GM19238 (cell line): ENCODE measurements at regions not wholly inside any gene's neighbourhood (a gene's known extent, or its start where the extent isn't known, plus 50 kb on each side); places are given as distances from the start of the nearest gene placed in this dataset.
"Not testable (repeated sequence)": the region's sequence is repeated elsewhere in the genome, so short reads cannot be mapped to it uniquely, and the experiment has no call there.

ENCODE experiments used
- DNase-seq: peaks from one replicate; pipeline ENCODE4 v3.0.0; 2011; ENCODE audit warnings: low spot score; ENCODE audit not compliant: insufficient read length

DNA sequence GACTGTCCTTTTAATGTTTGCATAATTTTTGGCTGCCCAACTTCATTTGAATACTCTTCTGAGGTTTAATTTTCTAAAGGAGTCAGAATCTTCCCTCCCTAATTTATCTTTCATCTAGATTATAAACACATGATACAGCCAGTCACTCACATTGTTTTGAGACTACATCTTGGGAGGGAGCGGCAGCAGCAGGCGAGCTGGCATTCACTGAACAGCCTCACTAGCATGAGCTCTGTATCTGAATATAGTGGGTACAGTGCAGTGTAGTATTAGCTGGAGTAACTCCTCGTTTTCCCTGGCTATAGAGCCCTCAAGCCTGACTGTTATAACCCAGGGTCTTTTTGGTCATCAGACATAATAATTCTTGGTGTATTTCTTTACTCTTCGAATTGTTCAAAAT is 969.2 kb upstream of the COX7C start:
- DNase-seq: no peak

- DNase-seq: no peak
Observed at GRCh38 chr5:85651731-85652130, 966.0 kb upstream of the COX7C start.

DNA sequence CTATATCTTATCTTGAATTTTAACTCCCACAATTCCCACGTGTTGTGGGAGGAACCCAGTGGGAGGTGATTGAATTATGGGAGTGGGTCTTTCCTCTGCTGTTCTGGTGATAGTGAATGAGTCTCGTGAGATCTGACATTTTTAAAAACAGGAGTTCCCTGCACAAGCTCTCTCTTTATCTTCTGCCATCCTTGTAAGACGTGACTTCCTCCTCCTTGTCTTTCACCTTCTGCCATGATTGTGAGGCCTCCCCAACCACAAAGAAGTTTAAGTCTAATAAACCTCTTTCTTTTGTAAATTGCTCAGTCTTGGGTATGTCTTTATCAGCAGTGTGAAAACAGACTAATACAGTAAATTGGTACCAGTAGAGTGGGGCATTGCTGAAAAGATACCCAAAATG is 963.6 kb upstream of the COX7C start:
- not testable (repeated sequence) for DNase-seq

GRCh38 chr5:85656050-85656449 is 961.7 kb upstream of the COX7C start:
- DNase-seq: no peak

DNA sequence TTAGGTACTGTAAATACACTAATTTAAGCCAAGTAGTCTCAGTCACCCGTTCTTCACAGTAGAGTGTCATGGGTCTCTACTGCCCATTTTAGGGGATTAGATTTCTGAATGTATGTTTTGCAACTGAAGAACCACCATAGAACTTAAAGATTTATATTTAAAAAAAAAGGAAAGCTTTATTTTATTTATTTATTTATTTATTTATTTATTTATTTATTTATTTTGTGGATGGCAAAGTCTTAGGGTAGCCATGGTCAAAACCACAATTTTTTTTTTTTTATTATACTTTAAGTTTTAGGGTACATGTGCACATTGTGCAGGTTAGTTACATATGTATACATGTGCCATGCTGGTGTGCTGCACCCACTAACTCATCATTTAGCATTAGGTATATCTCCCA is 960.4 kb upstream of the COX7C start:
- not testable (repeated sequence) for DNase-seq

DNA sequence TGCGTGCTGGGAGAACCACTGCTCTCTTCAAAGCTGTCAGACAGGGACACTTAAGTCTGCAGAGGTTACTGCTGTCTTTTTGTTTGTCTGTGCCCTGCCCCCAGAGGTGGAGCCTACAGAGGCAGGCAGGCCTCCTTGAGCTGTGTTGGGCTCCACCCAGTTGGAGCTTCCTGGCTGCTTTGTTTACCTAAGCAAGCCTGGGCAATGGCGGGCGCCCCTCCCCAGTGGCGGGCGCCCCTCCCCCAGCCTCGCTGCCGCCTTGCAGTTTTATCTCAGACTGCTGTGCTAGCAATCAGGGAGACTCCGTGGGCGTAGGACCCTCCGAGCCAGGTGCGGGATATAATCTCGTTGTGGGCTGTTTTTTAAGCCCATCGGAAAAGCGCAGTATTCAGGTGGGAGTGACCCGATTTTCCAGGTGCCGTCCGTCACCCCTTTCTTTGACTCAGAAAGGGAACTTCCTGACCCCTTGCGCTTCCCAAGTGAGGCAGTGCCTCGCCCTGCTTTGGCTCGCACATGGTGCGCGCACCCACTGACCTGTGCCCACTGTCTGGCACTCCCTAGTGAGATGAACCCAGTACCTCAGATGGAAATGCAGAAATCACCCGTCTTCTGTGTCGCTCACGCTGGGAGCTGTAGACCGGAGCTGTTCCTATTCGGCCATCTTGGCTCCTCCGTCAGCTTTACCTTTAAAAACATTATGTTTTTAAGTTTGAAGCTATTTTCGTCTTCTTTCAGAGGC is 954.6 kb upstream of the COX7C start:
- not testable (repeated sequence) for DNase-seq

DNA sequence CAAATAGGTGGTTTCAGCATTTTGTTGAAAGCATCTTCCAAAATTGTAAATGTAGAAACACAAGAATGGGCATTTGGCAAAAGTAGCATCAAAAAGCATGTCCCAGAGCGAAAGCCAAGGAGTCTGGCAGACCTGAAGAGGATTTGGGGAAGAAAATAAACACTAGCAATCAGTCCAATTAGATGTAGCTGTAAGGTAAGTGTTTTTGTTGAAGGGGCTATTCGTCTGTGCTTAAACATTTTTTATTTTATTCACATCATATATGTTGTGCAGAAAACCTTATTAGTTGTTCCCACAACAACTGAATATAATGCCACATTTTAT is 954.1 kb upstream of the COX7C start:
- no peak for DNase-seq

DNA sequence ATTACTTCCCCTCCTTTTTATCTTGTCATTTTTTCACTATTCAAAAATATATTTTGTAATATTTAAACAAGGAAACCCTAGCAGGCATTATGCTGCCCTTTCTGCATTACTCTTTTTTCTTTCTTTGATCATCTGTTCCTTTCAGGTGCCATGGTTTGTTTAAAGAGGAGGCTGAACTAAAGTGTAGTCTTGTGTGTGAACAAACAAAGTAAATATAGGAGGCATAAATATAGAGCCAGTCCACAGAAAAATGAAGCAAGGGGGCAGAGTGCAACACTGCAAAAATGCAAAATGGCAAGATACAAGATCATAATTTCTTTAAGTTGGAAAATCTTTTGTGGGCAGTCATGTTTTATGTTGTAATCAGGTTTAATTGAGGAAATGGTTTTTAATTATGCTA is 947.3 kb upstream of the COX7C start:
- no peak for DNase-seq

GRCh38 chr5:85671223-85671970 is 946.3 kb upstream of the COX7C start:
- DNase-seq: no peak

GRCh38 chr5:85681871-85682270 is 935.9 kb upstream of the COX7C start:
- no peak for DNase-seq

GRCh38 chr5:85684351-85684750 is 933.4 kb upstream of the COX7C start:
- DNase-seq: no peak

DNA sequence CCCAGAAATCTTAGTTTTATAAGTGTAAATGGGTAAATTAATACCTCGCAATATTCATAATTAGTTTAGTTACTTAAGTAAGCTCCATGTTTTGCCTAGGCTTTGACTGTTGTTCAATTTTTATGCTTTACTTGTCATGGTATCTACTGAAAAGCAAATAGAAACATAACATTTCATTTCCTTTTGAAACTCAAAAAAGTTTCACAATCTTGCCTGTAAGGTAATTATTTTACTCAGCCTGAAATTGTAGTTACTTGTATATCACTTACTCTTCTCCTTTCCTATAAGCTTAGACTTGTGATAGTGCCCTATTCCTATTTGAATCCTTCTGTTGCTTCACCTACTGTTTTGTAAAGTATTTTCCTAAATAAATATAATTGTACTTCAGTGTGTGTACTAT is 914.4 kb upstream of the COX7C start:
- DNase-seq: no peak

- no peak for DNase-seq
Observed at GRCh38 chr5:85709728-85710127, 908.0 kb upstream of the COX7C start.

DNA sequence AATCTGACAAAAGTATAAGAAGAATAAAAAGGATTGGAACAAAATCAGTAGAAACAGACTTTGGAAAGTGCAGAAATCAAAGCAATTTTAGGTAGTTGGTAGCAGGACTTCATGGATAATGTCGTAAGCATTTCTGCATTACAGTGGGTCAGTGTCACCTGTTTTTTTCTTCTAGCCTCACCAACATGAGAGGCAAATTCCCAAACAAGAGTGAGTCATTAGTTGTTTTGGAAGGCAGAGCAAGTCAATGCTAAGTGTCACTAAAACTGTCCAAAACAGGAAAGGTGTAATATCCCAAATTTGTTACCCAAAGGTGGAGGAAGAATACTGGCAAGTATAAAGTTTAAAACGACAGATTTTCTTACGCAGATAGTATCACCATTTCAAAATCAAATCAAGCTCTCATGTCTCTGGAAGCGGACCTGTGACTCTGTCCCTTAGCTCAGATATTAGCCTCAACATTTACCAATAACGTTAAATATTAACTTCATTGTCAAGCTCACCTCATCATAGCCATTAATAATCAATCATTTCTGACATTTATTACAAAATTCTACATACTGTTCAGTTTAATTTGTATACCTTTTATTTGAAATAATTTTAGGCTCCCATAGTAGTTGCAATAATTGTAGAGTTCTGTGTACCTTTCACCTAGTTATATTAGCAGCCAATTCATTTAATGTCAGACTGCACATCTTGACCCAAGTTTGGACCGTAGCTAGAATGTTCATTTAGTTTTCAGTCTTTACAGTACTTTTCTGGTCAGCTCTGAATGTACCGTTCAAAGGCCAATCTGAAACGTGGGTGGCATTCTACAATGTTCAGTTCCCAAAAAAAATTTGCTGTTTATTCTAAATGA is 901.2 kb upstream of the COX7C start:
- no peak for DNase-seq

GRCh38 chr5:85717203-85717563 is 900.6 kb upstream of the COX7C start:
- DNase-seq: no peak

DNA sequence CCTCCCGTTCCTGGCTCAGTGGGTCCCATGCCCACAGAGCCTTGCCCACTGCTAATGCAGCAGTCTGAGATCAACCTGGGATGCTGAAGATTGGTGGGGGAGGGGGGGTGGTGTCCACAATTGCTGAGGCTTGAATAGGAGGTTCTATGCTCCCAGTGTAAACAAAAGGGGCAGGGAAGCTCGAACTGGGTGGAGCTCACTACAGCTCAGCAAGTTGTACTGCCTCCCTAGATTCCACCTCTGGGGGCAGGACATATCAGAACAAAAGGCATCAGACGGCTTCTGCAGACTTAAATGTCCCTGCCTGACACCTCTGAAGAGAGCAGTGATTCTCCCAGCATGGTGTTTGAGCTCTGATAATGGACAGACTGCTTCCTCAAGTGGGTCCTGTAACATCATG is 885.6 kb upstream of the COX7C start:
- no peak for DNase-seq

GRCh38 chr5:85741972-85742371 is 875.8 kb upstream of the COX7C start:
- no peak for DNase-seq

DNA sequence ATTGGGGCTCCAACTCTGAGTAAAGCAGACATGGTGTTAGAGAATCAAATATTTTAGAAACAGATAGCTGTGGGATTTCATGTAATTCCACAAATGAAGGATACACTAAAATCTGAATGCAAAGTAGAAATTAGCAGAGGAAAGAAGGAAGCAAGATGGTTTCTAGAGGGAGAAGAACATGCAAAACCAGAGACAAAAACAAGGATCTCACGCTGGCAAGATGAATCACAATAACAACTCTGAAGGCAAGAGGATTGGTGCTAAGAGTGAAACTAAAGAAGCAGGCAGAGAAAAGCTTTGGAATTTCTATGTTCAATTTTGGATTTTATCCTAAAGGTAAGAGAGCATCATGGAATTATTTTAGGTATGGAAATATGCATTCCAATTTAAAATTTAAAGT is 857.2 kb upstream of the COX7C start:
- DNase-seq: no peak

GRCh38 chr5:85769347-85769746 is 848.4 kb upstream of the COX7C start:
- no peak for DNase-seq

DNA sequence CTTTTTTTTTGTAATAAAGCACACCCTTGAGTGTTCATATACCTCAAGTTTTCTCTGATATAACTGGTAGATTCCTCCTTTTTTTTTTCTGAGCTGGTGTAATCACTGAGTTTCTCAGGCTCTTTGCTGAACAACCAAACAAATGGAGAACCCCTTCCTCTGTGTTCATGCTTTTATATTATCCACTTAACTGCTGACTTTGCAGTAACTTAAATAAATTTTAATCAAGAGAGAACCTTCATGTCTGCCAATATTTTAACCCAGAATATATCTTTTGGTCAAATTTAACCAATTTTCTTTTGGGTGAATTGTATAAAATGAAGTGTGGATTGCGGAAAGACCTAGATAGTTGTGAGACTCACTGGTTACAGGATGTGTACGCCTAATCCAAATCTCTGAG is 833.0 kb upstream of the COX7C start:
- DNase-seq: no peak

GRCh38 chr5:85813146-85813545 is 804.6 kb upstream of the COX7C start:
- no peak for DNase-seq

DNA sequence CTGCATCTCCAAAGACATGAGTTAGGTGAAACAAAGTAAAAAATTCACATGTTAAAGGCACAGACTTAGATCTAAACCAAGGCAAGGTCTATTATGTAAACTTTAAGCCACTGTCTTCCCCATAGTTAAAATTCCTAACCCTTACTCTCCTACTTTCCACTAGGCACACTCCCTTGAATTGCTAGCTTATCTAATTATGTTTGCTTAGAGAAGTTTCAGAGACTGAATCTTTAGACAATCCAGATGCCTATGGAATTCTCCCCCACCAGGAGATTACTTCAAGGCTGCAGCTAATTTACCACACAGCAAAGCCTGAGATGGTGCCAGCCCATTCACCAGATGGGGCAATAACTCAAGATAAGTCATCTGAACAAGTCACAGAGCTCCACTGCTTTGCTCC is 803.1 kb upstream of the COX7C start:
- no peak for DNase-seq
